DOHH2 (cell line): ENCODE measurements at regions not wholly inside any gene's neighbourhood (a gene's known extent, or its start where the extent isn't known, plus 50 kb on each side); places are given as distances from the start of the nearest gene placed in this dataset.

ENCODE experiments used
- EZH2phosphoT487 ChIP-seq: fragments of 200-600 bp; sonication (generic); IDR thresholded peaks from 2 replicates; pipeline ENCODE4 v1.6.1; 2017; ENCODE audit warnings: borderline replicate concordance, mild to moderate bottlenecking, antibody characterized with exemption, low read length, moderate library complexity, mixed read lengths
- TF ChIP-seq, protein P1 (sequence below): fragments of 200-600 bp; sonication (generic); IDR thresholded peaks from one replicate; pipeline ENCODE4 v1.5.1; 2014; ENCODE audit warnings: antibody characterized with exemption, mild to moderate bottlenecking, low read depth, low read length; ENCODE audit not compliant: poor library complexity, severe bottlenecking

DNA sequence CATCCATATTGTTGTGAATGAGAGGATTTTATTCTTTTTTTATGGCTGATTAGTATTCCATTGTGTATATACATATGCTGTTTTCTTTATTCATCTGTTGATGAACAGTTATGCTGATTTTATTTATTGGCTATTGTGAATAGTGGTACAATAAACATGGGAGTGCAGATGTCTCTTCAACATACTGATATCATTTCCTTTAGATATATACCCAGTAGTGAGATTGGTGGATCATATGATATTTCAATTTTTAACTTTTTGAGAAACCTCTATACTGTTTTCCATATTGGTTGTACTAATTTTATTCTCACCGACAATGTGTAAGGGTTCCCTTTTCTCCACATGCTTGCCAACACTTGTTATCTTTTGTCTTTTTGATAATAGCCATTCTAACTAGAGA, 144.5 kb downstream of the ADCYAP1 start:
- TF ChIP-seq, protein P1, sequence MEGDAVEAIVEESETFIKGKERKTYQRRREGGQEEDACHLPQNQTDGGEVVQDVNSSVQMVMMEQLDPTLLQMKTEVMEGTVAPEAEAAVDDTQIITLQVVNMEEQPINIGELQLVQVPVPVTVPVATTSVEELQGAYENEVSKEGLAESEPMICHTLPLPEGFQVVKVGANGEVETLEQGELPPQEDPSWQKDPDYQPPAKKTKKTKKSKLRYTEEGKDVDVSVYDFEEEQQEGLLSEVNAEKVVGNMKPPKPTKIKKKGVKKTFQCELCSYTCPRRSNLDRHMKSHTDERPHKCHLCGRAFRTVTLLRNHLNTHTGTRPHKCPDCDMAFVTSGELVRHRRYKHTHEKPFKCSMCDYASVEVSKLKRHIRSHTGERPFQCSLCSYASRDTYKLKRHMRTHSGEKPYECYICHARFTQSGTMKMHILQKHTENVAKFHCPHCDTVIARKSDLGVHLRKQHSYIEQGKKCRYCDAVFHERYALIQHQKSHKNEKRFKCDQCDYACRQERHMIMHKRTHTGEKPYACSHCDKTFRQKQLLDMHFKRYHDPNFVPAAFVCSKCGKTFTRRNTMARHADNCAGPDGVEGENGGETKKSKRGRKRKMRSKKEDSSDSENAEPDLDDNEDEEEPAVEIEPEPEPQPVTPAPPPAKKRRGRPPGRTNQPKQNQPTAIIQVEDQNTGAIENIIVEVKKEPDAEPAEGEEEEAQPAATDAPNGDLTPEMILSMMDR, result no peak
- TF ChIP-seq EZH2phosphoT487, result no peak
